KOPT-K1 (cell line): ENCODE measurements at regions not wholly inside any gene's neighbourhood (a gene's known extent, or its start where the extent isn't known, plus 50 kb on each side); places are given as distances from the start of the nearest gene placed in this dataset.
"Not testable (repeated sequence)": the region's sequence is repeated elsewhere in the genome, so short reads cannot be mapped to it uniquely, and the experiment has no call there.

Experiments used
- H3K27ac ChIP-seq: fragments of 200-600 bp; sonication (generic); 2 replicates; pipeline ENCODE4 v1.5.1; 2016; ENCODE audit warnings: antibody characterized with exemption, mild to moderate bottlenecking, low read depth, low read length; ENCODE audit not compliant: poor library complexity, severe bottlenecking
- H3K36me3 ChIP-seq: fragments of 200-600 bp; sonication (generic); 2 replicates; pipeline ENCODE4 v1.5.1; 2017; ENCODE audit warnings: antibody characterized with exemption, mild to moderate bottlenecking, low read length, moderate library complexity; ENCODE audit not compliant: insufficient read depth
- H3K9me3 ChIP-seq: fragments of 200-600 bp; sonication (generic); 2 replicates; pipeline ENCODE4 v1.5.1; 2017; ENCODE audit warnings: antibody characterized with exemption, low read length, mild to moderate bottlenecking; ENCODE audit not compliant: insufficient read depth, poor library complexity, severe bottlenecking

DNA sequence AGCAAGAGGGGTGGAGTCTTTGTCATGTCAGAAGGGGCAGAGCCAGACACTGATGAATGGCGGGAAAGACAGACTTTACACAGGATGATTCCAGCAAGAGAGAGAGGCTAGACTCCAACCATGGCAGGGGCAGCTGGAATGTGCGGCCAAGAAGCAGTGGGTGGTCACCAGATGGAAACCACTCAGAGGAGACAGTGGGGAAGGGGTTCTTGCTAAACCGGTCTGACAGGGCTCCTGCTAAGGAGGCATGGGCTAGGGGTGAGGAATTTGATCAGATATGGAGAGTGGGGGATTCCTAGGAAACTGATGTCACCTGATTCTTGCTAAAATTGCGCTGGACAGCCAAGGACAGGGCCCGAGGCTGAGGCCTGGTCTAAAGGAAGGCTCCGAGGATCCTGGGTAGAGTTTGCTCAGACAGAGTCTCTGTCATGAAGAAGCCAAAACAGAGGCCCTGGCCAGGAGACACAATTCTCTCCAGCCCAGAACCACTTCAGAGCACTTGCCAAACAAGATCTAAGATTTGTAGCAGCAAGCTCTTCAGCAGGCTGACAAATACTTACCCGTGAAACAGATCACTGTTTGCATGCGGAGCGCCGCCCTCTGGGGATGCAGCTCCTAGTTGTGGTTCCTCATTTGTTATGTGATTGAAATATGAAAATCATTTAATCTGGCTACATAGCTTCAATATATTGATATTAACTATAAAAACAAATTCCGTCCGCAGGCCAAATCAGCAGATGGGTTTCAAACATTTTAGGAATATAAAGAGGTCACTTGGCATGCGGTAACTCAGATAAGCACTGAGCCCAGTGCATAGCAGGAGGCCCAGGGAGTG, 377.0 kb downstream of the TCERG1L start:
- H3K27ac ChIP-seq = no peak overlapping the region
- H3K9me3 ChIP-seq = no peaks in the 10 kb centered on the region

DNA sequence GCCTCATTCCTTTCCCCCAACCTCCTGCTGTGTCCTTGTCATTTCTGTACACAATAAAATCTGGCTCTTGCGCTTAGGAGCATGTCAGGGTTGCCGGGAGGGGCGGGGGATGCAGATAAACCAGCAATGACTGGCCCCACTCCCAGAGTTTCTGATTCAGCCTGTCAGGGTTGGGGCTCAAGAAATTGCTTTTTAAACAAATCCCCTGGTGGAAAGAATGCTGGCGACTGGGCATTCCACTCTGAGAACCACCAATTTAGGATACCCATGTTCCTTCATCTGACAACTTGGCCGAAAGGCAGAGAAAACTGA, 376.4 kb downstream of the TCERG1L start:
- Histone ChIP-seq H3K27ac (no peak overlapping the region), H3K36me3 (no peaks in the 10 kb centered on the region), H3K9me3 (no peaks in the 10 kb centered on the region)

More for the DNA sequence above, 377.0 kb downstream of the TCERG1L start:
- no peaks in the 10 kb centered on the region for H3K36me3 ChIP-seq

DNA sequence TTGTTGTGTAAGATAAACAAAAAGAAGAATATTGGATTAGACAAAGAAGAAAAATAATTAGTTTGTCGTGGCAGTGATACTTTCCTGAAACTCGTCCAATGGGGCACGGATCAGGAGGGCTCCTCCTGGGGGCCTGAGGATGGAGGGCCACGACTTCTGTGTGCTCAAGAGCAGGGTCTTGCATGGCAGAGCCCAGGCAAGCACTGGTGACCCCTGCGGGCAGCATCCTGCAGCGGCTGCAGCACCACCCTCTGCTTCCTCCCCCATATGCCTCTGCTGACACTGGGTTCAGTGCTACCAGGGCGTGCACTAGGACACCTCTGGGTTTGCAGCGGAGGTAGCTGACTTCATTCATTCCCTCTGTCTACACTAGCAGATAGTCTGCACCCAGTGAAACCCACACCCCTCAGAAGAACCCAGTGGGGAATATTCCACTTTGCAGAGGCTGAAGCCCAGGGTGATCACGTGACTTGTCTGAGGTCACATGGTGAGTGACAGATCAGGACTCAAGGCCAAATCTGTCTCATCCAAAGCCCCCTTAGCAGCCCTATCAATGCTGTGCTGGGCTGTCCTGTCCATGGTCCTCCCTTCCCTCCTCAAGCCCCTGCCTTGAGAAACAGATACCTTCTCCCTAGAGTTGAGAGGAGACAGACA, 375.5 kb downstream of the TCERG1L start:
- Histone ChIP-seq H3K36me3 (no peaks in the 10 kb centered on the region), H3K9me3 (no peaks in the 10 kb centered on the region), H3K27ac (no peak overlapping the region)

DNA sequence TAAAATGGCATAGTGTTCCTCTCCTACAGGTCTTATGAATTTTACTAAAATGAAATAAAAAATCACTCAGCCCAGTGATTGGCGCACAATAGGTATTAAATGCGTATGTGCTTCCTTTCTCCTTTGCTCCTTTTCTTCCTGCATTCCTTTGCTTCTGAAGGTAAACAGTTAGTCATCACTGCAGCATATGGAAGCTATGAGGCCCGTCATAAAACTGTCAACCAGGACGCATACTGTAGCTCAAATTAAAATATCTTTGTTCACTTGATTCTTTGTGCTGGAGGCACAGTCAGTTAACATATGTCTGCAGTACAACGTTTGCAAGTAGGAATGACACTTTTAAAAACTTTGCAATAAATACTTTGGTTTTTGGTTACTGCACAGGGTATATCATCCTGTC, 374.7 kb downstream of the TCERG1L start:
- H3K27ac ChIP-seq = no peak overlapping the region
- H3K9me3 ChIP-seq = no peaks in the 10 kb centered on the region

DNA sequence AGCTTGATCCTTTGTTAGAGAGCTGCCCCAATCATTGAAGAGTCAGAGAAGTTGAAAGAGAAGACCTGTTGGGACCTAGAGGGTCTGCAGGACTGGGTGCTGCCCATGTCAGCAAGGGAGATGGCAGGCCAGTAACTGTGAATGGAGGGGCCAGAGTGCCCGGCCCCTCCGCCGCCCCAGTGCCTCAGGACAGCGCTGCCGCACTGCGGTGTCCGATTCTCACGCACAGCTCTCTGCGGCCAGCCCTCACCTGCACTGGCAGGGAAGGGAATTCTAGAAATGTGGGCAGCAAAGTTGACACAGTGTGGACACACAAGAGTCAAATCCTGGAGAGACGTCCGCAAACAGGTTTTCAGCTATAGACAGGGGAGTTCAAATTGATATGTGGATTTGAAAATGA, 373.5 kb downstream of the TCERG1L start:
- no peaks in the 10 kb centered on the region for H3K36me3 ChIP-seq
- no peak overlapping the region for H3K27ac ChIP-seq
- no peaks in the 10 kb centered on the region for H3K9me3 ChIP-seq

More for the DNA sequence above, 374.7 kb downstream of the TCERG1L start:
- H3K36me3 ChIP-seq = no peaks in the 10 kb centered on the region

DNA sequence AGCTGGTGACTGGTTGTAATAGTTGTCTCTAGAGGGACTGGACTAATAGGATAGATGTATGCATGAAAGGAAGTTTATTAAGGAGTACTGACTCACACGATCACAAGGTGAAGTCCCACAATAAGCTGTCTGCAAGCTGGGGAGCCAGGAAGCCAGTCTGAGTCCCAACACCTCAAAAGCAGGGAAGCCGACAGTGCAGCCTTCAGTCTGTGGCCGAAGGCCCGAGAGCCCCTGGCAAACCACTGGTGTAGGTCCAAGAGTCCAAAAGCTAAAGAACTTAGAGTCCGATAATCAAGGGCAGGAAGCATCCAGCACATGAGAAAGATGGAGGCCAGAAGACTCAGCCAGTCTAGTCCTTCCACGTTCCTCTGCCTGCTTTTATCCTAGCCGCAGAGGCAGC, 372.6 kb downstream of the TCERG1L start:
- H3K36me3 ChIP-seq, H3K27ac ChIP-seq: not testable (repeated sequence)

DNA sequence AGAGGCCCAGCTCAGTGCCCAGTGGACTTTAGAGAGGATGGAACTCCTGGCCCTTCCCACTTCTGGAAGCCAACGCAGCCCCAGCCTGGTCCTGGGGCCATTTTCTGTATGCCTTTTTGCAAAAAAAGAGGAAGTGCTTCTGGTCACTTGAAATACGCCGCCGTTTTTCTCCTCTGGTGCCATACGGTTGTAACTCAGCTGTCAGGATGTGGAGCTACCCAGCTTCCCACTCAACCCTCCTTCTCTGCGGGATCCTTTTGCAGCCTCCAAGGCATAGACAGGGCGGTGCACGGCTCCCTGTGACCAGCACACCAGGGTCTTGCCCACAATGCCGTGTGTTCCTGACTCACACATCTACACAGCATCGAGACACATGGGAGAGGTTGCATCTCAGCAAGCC, 369.6 kb downstream of the TCERG1L start:
- Histone ChIP-seq H3K36me3 (no peaks in the 10 kb centered on the region), H3K9me3 (no peaks in the 10 kb centered on the region)

More for the DNA sequence above, 372.6 kb downstream of the TCERG1L start:
- H3K9me3 ChIP-seq = not testable (repeated sequence)

DNA sequence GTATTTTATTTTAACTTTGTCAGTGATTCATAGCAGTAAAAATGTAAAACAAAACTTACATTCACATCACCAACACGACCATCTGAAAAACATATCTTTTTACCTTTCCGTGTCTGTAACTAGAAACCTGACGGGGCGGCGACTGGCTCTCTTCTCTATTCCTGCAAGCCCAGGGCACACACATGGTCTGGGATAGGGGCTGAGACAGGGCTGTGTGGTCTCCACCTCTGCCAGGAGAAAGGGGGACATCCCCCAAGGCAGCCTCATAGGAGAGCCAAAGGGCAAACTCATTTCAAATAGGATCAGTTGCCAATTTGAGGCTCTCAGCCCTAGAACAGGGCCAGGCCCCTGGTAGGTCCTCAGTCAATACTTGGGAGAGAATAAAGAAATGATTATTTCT, 359.4 kb downstream of the TCERG1L start:
- Histone ChIP-seq H3K27ac (no peak overlapping the region), H3K36me3 (no peaks in the 10 kb centered on the region), H3K9me3 (no peaks in the 10 kb centered on the region)

More for the DNA sequence above, 369.6 kb downstream of the TCERG1L start:
- H3K27ac ChIP-seq = no peak overlapping the region

DNA sequence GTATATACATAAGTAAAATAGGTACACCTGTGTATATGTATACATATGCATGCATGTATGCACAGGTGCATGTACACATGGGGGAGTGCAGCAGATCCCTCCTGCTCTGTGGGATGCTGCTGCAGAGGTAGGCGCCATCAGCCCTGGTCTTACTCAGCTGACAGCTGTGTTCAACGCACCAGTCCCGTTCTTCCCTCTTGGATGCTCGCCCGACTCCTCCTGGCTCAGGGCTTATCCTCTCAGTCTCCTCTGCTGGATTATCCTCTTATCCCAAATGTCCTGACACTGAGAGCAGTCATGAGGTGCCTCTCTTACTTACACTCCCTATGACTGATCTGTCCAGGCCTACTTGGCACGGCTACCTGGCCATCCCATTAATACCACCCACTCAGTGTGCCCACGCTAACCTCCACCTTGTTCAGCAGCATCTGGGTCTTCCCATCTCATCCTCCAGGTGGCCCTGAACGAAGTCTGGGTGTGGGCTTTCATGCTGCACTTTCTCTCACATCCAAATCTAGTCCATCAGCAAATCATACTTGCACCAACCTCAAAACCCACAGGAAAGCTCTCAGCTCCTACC, 357.1 kb downstream of the TCERG1L start:
- no peaks in the 10 kb centered on the region for H3K36me3 ChIP-seq
- H3K9me3 ChIP-seq = no peaks in the 10 kb centered on the region
- H3K27ac ChIP-seq = no peak overlapping the region

DNA sequence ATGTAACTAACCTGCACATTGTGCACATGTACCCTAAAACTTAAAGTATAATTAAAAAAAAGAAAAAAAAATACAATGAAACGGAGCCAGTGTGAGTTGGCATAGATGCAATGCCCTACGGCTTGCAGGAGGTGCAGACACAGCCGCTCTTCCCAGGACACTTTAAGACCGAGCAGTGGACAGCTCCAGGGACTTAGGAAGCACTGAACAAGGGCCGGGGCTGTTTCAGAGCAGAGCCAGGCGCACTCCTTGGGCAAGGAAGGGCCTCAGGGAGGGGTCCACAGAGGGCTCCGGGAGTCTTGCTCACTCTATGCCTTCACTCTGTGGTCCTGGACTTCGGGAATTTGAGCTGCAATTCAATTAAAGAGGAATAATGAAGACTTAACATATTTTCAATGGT, 355.3 kb downstream of the TCERG1L start:
- Histone ChIP-seq H3K27ac (no peak overlapping the region), H3K36me3 (no peaks in the 10 kb centered on the region), H3K9me3 (no peaks in the 10 kb centered on the region)

DNA sequence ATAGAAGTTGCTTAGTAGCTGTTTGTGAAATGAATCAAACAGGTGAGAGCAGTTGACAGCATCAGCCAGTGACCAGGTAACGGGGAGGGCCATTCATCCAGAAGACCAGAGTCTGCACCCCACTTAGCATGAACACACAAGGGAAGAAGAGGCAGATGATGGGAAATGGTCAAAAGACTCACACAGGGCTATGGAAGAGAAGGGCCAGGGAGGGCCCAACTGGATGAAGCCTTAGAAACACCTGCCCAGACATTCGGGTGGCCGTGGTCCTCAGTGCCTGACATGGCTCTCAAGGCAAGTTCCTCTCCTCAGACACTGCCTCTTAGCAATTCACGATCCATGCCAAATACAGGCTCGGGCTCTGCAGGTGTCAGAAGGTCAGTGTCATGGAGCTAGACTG, 354.1 kb downstream of the TCERG1L start:
- H3K27ac ChIP-seq = no peak overlapping the region
- no peaks in the 10 kb centered on the region for H3K9me3 ChIP-seq
- H3K36me3 ChIP-seq = no peaks in the 10 kb centered on the region

DNA sequence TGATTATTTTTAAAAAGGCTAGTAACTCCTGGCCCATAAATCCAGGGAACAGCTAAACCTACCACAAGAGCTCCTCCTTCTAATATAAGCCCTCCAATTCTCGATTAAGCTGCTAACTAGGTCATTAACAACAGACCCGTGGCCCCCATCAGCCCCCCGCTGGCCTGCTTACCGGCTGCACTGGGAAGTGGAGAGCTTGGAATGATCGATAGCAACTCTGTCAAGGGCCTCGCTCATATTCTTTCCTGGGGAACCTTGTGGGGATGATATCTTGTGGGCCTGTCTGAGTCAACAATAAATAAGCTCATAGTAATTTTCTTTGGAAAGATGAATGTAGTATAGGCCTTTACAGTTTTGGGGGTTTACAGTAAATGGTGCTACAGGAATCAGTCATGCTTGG, 353.5 kb downstream of the TCERG1L start:
- Histone ChIP-seq H3K27ac (no peak overlapping the region), H3K9me3 (no peaks in the 10 kb centered on the region)

DNA sequence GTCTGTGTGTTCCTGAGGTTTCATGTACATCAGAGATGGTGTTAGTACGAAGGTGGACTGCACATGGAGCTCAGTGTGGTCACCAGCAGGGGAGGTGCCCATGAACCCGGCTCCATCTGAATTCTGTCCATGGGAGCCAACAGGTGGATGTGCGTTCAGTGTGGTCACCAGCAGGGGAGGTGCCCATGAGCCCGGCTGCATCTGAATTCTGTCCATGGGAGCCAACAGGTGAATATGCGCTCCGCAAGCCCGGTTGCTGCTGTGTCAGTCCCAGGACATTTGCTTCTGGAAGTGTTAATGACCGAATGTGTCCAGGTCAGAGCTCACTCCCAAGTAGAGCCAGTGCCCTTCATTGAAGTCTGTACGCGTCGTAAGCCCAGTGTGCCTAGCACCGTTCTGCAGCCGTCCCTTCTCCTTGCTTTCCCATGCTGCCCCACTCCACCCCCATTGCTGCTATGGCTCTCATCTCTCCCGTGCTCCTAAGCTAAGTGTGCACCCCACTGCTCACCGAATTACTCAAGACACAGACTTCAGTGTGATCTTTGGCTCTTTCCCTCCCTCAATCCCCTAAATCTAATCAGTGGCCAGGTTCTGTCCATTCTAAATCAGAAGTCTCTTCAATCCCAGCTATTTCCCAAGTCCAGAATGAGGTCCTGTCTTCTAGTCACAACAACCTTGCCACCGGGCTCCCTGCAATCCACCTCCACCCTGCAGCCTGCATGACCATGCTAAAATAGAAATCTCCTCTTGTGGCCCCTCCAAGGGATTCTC, 352.4 kb downstream of the TCERG1L start:
- H3K36me3 ChIP-seq = no peaks in the 10 kb centered on the region

More for the DNA sequence above, 353.5 kb downstream of the TCERG1L start:
- H3K36me3 ChIP-seq = no peaks in the 10 kb centered on the region

DNA sequence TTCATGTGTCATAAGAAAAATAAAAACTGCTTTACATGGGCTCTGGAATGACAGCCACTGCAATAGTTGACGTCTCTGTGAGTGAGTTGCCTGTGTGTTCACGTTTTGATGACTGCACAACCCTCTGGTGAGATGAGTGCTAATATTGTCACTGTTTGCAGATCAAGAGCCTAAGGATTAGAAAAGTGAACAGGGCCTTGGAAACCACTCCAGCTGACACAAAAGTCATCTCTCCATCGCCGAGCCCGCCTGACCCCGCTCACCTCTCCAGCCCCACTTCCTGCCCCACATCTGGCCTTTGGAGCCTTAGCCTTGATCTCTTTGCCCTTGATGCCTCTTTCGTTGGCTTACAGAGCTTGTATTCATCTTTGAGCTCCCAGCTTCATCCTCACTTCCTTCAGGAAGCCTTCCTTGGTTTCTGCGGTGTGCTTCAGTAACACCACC, 351.7 kb downstream of the TCERG1L start:
- Histone ChIP-seq H3K9me3 (no peaks in the 10 kb centered on the region), H3K36me3 (no peaks in the 10 kb centered on the region), H3K27ac (no peak overlapping the region)

More for the DNA sequence above, 352.4 kb downstream of the TCERG1L start:
- Histone ChIP-seq H3K9me3 (no peaks in the 10 kb centered on the region), H3K27ac (no peak overlapping the region)

DNA sequence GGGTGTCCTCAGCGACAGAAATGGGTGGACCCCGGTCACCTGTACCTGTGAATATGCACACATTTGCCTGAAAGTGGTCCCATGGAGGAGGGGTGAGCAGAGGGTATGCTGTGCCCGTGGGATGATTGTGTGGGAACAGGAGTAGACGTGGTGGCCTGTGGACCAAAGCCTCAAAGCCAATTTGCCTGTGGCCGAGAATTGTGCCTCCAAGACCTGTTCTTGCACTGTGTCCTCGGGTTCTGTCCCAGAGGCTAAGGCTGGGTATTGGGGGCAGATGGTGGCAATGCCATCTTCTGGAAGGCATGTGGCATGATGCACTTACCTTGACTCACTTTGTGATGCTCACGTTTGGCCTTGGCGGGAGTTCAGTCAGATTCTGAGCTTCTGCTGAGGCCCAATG, 351.0 kb downstream of the TCERG1L start:
- H3K36me3 ChIP-seq = no peaks in the 10 kb centered on the region
- no peak overlapping the region for H3K27ac ChIP-seq
- H3K9me3 ChIP-seq = no peaks in the 10 kb centered on the region
